Lung (tissue), 11 donors: ENCODE measurements at regions not wholly inside any gene's neighbourhood (a gene's known extent, or its start where the extent isn't known, plus 50 kb on each side); places are given as distances from the start of the nearest gene placed in this dataset.
A peak's percentile ranks its signal among the peaks of the same experiment; 100 is the strongest.

ENCODE experiments used
- ATAC-seq: fragments of 200-7000 bp; cut with Tn5 transposase; one replicate; pipeline ENCODE4 v1.9.1; 2020; ENCODE audit warnings: moderate number of reproducible peaks; ENCODE audit not compliant: insufficient read depth, low FRiP score
- DNase-seq, 3 donors: peaks; one replicate each; pipeline ENCODE4 v3.0.0-alpha.2; 2013 to 2017
- H3K27ac ChIP-seq, 2 donors: one replicate each; pipeline ENCODE4 v1.5.1; 2013; ENCODE audit warnings: mild to moderate bottlenecking in 2 of 2, moderate library complexity in 2 of 2, control low read depth in 1 of 2, inconsistent platforms in 1 of 2, low read depth in 1 of 2, low read length in 1 of 2
- H3K27me3 ChIP-seq, 3 donors: one replicate each; pipeline ENCODE4 v1.5.1; 2013; ENCODE audit warnings: low read length in 2 of 3; ENCODE audit not compliant: control insufficient read depth in 3 of 3, insufficient read depth in 3 of 3
- H3K36me3 ChIP-seq, 4 donors: one replicate each; pipeline ENCODE4 v1.5.1; 2013; ENCODE audit warnings: low read length in 4 of 4, mild to moderate bottlenecking in 1 of 4, moderate library complexity in 1 of 4; ENCODE audit not compliant: control insufficient read depth in 4 of 4, insufficient read depth in 4 of 4
- H3K4me1 ChIP-seq, 5 donors: one replicate each; pipeline ENCODE4 v1.5.1; 2013; ENCODE audit warnings: low read length in 5 of 5, mild to moderate bottlenecking in 2 of 5, moderate library complexity in 1 of 5; ENCODE audit not compliant: control insufficient read depth in 5 of 5, insufficient read depth in 5 of 5
- H3K4me3 ChIP-seq: one replicate; pipeline ENCODE4 v1.5.1; 2013; ENCODE audit warnings: mild to moderate bottlenecking, control low read depth, moderate library complexity
- H3K9ac ChIP-seq, 2 donors: one replicate each; pipeline ENCODE4 v1.5.1; 2013; ENCODE audit warnings: low read length in 2 of 2, control low read depth in 1 of 2; ENCODE audit not compliant: insufficient read depth in 1 of 2
- H3K9me3 ChIP-seq, 4 donors: one replicate each; pipeline ENCODE4 v1.5.1; 2013; ENCODE audit warnings: low read length in 3 of 4, mild to moderate bottlenecking in 1 of 4, moderate library complexity in 1 of 4; ENCODE audit not compliant: control insufficient read depth in 4 of 4, insufficient read depth in 3 of 4
- CTCF ChIP-seq: IDR thresholded peaks from 2 replicates; pipeline ENCODE4 v1.5.1; 2012; ENCODE audit warnings: mild to moderate bottlenecking; ENCODE audit errors: control extremely low read depth, extremely low read depth
- WGBS, 2 donors: extraction: QIAGEN DNeasy Blood & Tissue Kit; methylation state at CpG; one replicate each; pipeline ENCODE4 v1.1.7; 2013; 5-methylcytosine and 5-hydroxymethylcytosine counted together
- donor health status: control.
- donor health status: control.
- donor health status: Bipolar disorder and iron deficiency.
- donor health status: healthy.
- donor health status: DM: yes; HTN: yes; CAD: no.

GRCh38 chr7:22566176-22566575 lies 66.2 kb upstream of the STEAP1B start:
- peak overlapping the region in 1 of 2 donors; percentile 15 for H3K27ac ChIP-seq
- H3K9ac ChIP-seq = no peak overlapping the region

GRCh38 chr7:22565315-22565811 lies 65.4 kb upstream of the STEAP1B start:
- Histone ChIP-seq H3K27ac (peak overlapping the region in 1 of 2 donors; percentile 83), H3K36me3 (no peaks in the 10 kb centered on the region), H3K9ac (no peak overlapping the region), H3K27me3 (no peaks in the 10 kb centered on the region), H3K4me1 (peaks cover 11 to 52% (median 29%) of the 10 kb centered on the region in 5 donors), H3K9me3 (no peaks in the 10 kb centered on the region), H3K4me3 (no peak overlapping the region)
- TF ChIP-seq CTCF = no peak
- peak; percentile 28 for ATAC-seq
- peak in 2 of 3 donors; percentile 33 to 46 for DNase-seq
- WGBS, 2 donors = 35 to 37% methylated on average over 1 of the region's 1 CpG

More at GRCh38 chr7:22566176-22566575, 66.2 kb upstream of the STEAP1B start:
- Histone ChIP-seq H3K27me3 (no peaks in the 10 kb centered on the region), H3K9me3 (no peaks in the 10 kb centered on the region), H3K36me3 (no peaks in the 10 kb centered on the region), H3K4me3 (no peak overlapping the region), H3K4me1 (peaks cover 11 to 45% (median 29%) of the 10 kb centered on the region in 5 donors)
- ATAC-seq (no peak), DNase-seq (no peak)
- no peak for TF ChIP-seq CTCF
- WGBS, 2 donors = 71 to 87% methylated on average over 4 of the region's 4 CpGs

- H3K27me3 ChIP-seq = no peaks in the 10 kb centered on the region
- no peak overlapping the region for H3K4me3 ChIP-seq
- TF ChIP-seq CTCF = no peak
- H3K9ac ChIP-seq = no peak overlapping the region
- H3K36me3 ChIP-seq = no peaks in the 10 kb centered on the region
- H3K9me3 ChIP-seq = no peaks in the 10 kb centered on the region
- WGBS, 2 donors = 45 to 60% methylated on average over 6 of the region's 6 CpGs
- peak overlapping the region; percentile 54 to 72 for H3K27ac ChIP-seq
- DNase-seq = peak in 1 of 3 donors; percentile 56
- no peak for ATAC-seq
- peaks cover 11 to 52% (median 29%) of the 10 kb centered on the region in 5 donors for H3K4me1 ChIP-seq
These were observed 64.6 kb upstream of the STEAP1B start for GRCh38 chr7:22564511-22565045.
